Erythroblast (primary cell): ENCODE measurements at regions not wholly inside any gene's neighbourhood (a gene's known extent, or its start where the extent isn't known, plus 50 kb on each side); places are given as distances from the start of the nearest gene placed in this dataset.

Experiments used
- DNase-seq, 2 experiments: peaks; one replicate each; lab custom pipeline; 2025; lab: John Stamatoyannopoulos, UW
- GATA1 ChIP-seq: IDR thresholded peaks from 2 replicates; pipeline ENCODE4 v1.6.1; 2011; ENCODE audit warnings: low read depth, mild to moderate bottlenecking, control low read depth, low read length, moderate library complexity
- POLR2A ChIP-seq: IDR thresholded peaks from 2 replicates; pipeline ENCODE4 v1.6.1; 2011; ENCODE audit warnings: mild to moderate bottlenecking, low read length

GRCh38 chr13:80977168-80977567 is 636.2 kb upstream of the SPRY2 start:
- DNase-seq, result no peak
- TF ChIP-seq POLR2A (no peak), GATA1 (no peak)

- no peak for TF ChIP-seq GATA1
- TF ChIP-seq POLR2A, result no peak
- DNase-seq, result no peak
Observed at GRCh38 chr13:80975903-80976302, 635.0 kb upstream of the SPRY2 start.

GRCh38 chr13:80973721-80974120 is 632.8 kb upstream of the SPRY2 start:
- no peak for DNase-seq
- no peak for TF ChIP-seq POLR2A
- no peak for TF ChIP-seq GATA1

- DNase-seq, result no peak
- TF ChIP-seq GATA1, result no peak
- TF ChIP-seq POLR2A, result no peak
Observed at GRCh38 chr13:80972857-80973478, 632.0 kb upstream of the SPRY2 start.

- TF ChIP-seq POLR2A (no peak), GATA1 (no peak)
- no peak for DNase-seq
Observed at GRCh38 chr13:80965097-80965496, 624.2 kb upstream of the SPRY2 start.

GRCh38 chr13:80962855-80963254 is 621.9 kb upstream of the SPRY2 start:
- TF ChIP-seq POLR2A (no peak), GATA1 (no peak)
- no peak for DNase-seq

GRCh38 chr13:80962173-80962572 is 621.2 kb upstream of the SPRY2 start:
- DNase-seq, result no peak
- no peak for TF ChIP-seq POLR2A

- TF ChIP-seq POLR2A (no peak), GATA1 (no peak)
- no peak for DNase-seq
Observed at GRCh38 chr13:80957019-80957655, 616.2 kb upstream of the SPRY2 start.

GRCh38 chr13:80955501-80955900 is 614.6 kb upstream of the SPRY2 start:
- no peak for DNase-seq
- no peak for TF ChIP-seq GATA1
- TF ChIP-seq POLR2A, result no peak

- no peak for TF ChIP-seq POLR2A
- no peak for TF ChIP-seq GATA1
- DNase-seq, result no peak
Observed at GRCh38 chr13:80952158-80952557, 611.2 kb upstream of the SPRY2 start.

GRCh38 chr13:80946008-80946802 is 605.3 kb upstream of the SPRY2 start:
- DNase-seq, result no peak
- TF ChIP-seq POLR2A (no peak), GATA1 (no peak)

GRCh38 chr13:80945328-80945727 is 604.4 kb upstream of the SPRY2 start:
- no peak for DNase-seq
- TF ChIP-seq POLR2A (no peak), GATA1 (no peak)

- no peak for TF ChIP-seq POLR2A
- TF ChIP-seq GATA1, result no peak
- no peak for DNase-seq
Observed at GRCh38 chr13:80939581-80939980, 598.7 kb upstream of the SPRY2 start.

GRCh38 chr13:80931766-80932165 is 590.8 kb upstream of the SPRY2 start:
- TF ChIP-seq GATA1 (no peak), POLR2A (no peak)
- no peak for DNase-seq
